ENCODE measurements at regions not wholly inside any gene's neighbourhood (a gene's known extent, or its start where the extent isn't known, plus 50 kb on each side); places are given as distances from the start of the nearest gene placed in this dataset.

GRCh38 chr10:78260141-78260540, 226.5 kb downstream of the RPS24 start:
- no peak for TF ChIP-seq POLR2A (IDR thresholded peaks at IDR 0.05; ENCODE audit: low read depth, low read length)
- DNase-seq (ENCODE audit: insufficient read length, low spot score) (no peak), FAIRE-seq (no peak)

GRCh38 chr10:78260680-78261079, 227.0 kb downstream of the RPS24 start:
- FAIRE-seq: no peak
- DNase-seq (ENCODE audit: insufficient read length, low spot score): no peak
- TF ChIP-seq POLR2A (IDR thresholded peaks at IDR 0.05; ENCODE audit: low read depth, low read length): no peak

- no peak for TF ChIP-seq POLR2A (IDR thresholded peaks at IDR 0.05; ENCODE audit: low read depth, low read length)
- FAIRE-seq (no peak), DNase-seq (ENCODE audit: insufficient read length, low spot score) (no peak)
Observed at GRCh38 chr10:78261291-78261690, 227.6 kb downstream of the RPS24 start.

- TF ChIP-seq POLR2A (IDR thresholded peaks at IDR 0.05; ENCODE audit: low read depth, low read length): 0 out of 2 replicates have a peak, but pooled peaks have one; percentile 5
- no peak for FAIRE-seq
- DNase-seq (ENCODE audit: insufficient read length, low spot score): no peak
Observed at GRCh38 chr10:78262860-78263259, 229.2 kb downstream of the RPS24 start.

GRCh38 chr10:78263521-78263988, 229.9 kb downstream of the RPS24 start:
- no peak for FAIRE-seq
- peak; percentile 47 for DNase-seq (ENCODE audit: insufficient read length, low spot score)
- TF ChIP-seq POLR2A (IDR thresholded peaks at IDR 0.05; ENCODE audit: low read depth, low read length): no peak

- FAIRE-seq (no peak), DNase-seq (ENCODE audit: insufficient read length, low spot score) (no peak)
- TF ChIP-seq POLR2A (IDR thresholded peaks at IDR 0.05; ENCODE audit: low read depth, low read length): no peak
Observed at GRCh38 chr10:78264361-78264760, 230.7 kb downstream of the RPS24 start.

- no peak for TF ChIP-seq POLR2A (IDR thresholded peaks at IDR 0.05; ENCODE audit: low read depth, low read length)
- DNase-seq (ENCODE audit: insufficient read length, low spot score): no peak
- no peak for FAIRE-seq
Observed at GRCh38 chr10:78266741-78267469, 233.2 kb downstream of the RPS24 start.

GRCh38 chr10:78267598-78267997, 233.9 kb downstream of the RPS24 start:
- no peak for FAIRE-seq
- DNase-seq (ENCODE audit: insufficient read length, low spot score): peak; percentile 51
- no peak for TF ChIP-seq POLR2A (IDR thresholded peaks at IDR 0.05; ENCODE audit: low read depth, low read length)

- FAIRE-seq (no peak), DNase-seq (ENCODE audit: insufficient read length, low spot score) (no peak)
- no peak for TF ChIP-seq POLR2A (IDR thresholded peaks at IDR 0.05; ENCODE audit: low read depth, low read length)
Observed at GRCh38 chr10:78269060-78269459, 235.4 kb downstream of the RPS24 start.

- FAIRE-seq: no peak
- TF ChIP-seq POLR2A (IDR thresholded peaks at IDR 0.05; ENCODE audit: low read depth, low read length): no peak
Observed at GRCh38 chr10:78272329-78272728, 238.7 kb downstream of the RPS24 start.

GRCh38 chr10:78274491-78274890, 240.8 kb downstream of the RPS24 start:
- no peak for DNase-seq (ENCODE audit: insufficient read length, low spot score)
- FAIRE-seq: no peak
- TF ChIP-seq POLR2A (IDR thresholded peaks at IDR 0.05; ENCODE audit: low read depth, low read length): no peak

More at GRCh38 chr10:78272329-78272728, 238.7 kb downstream of the RPS24 start:
- DNase-seq (ENCODE audit: insufficient read length, low spot score): no peak

GRCh38 chr10:78276139-78276538, 242.5 kb downstream of the RPS24 start:
- FAIRE-seq (no peak), DNase-seq (ENCODE audit: insufficient read length, low spot score) (no peak)
- no peak for TF ChIP-seq POLR2A (IDR thresholded peaks at IDR 0.05; ENCODE audit: low read depth, low read length)

GRCh38 chr10:78277314-78278057, 243.8 kb downstream of the RPS24 start:
- TF ChIP-seq POLR2A (IDR thresholded peaks at IDR 0.05; ENCODE audit: low read depth, low read length): no peak
- FAIRE-seq (no peak), DNase-seq (ENCODE audit: insufficient read length, low spot score) (no peak)

GRCh38 chr10:78278058-78278404, 244.4 kb downstream of the RPS24 start:
- DNase-seq (ENCODE audit: insufficient read length, low spot score): peak; percentile 66
- no peak for FAIRE-seq
- no peak for TF ChIP-seq POLR2A (IDR thresholded peaks at IDR 0.05; ENCODE audit: low read depth, low read length)

- DNase-seq (ENCODE audit: insufficient read length, low spot score): no peak
- no peak for TF ChIP-seq POLR2A (IDR thresholded peaks at IDR 0.05; ENCODE audit: low read depth, low read length)
- FAIRE-seq: no peak
Observed at GRCh38 chr10:78279756-78280155, 246.1 kb downstream of the RPS24 start.

Measured in H54 (cell line).